Activated naive CD8-positive, alpha-beta T cell treated with anti-CD3 and anti-CD28 coated beads, Interleukin-2, amount 50 U/mL, for 24 hours (primary cell): ENCODE measurements at regions not wholly inside any gene's neighbourhood (a gene's known extent, or its start where the extent isn't known, plus 50 kb on each side); places are given as distances from the start of the nearest gene placed in this dataset.
"Not testable (repeated sequence)": the region's sequence is repeated elsewhere in the genome, so short reads cannot be mapped to it uniquely, and the experiment has no call there.

Experiments used
- ATAC-seq: fragments of 150-1000 bp; cut with Tn5 transposase; one replicate; pipeline ENCODE4 v1.10.0; 2021
- DNase-seq: peaks from one replicate; pipeline ENCODE4 v3.0.0; 2021
- H3K27ac Mint-ChIP-seq: one replicate; pipeline ENCODE4 v1.8.0; 2021; ENCODE audit warnings: mild to moderate bottlenecking, mixed read lengths
- H3K27me3 Mint-ChIP-seq: one replicate; pipeline ENCODE4 v1.8.0; 2021; ENCODE audit warnings: mixed read lengths
- H3K36me3 Mint-ChIP-seq: one replicate; pipeline ENCODE4 v1.8.0; 2021; ENCODE audit warnings: low read depth, mixed read lengths
- H3K4me1 Mint-ChIP-seq: one replicate; pipeline ENCODE4 v1.8.0; 2021; ENCODE audit warnings: mixed read lengths
- H3K4me3 Mint-ChIP-seq: one replicate; pipeline ENCODE4 v1.8.0; 2021; ENCODE audit warnings: mild to moderate bottlenecking, moderate library complexity, mixed read lengths
- H3K9me3 Mint-ChIP-seq: one replicate; pipeline ENCODE4 v1.8.0; 2021; ENCODE audit warnings: mixed read lengths

GRCh38 chr13:24931450-24932251 lies 164.3 kb upstream of the PABPC3 start:
- no peaks in the 10 kb centered on the region for H3K36me3 Mint-ChIP-seq
- no peak for ATAC-seq
- no peak overlapping the region for H3K27ac Mint-ChIP-seq
- no peak overlapping the region for H3K4me3 Mint-ChIP-seq
- peaks cover 3% of the 10 kb centered on the region for H3K4me1 Mint-ChIP-seq
- H3K27me3 Mint-ChIP-seq = peaks cover 43% of the 10 kb centered on the region
- no peak for DNase-seq
- no peaks in the 10 kb centered on the region for H3K9me3 Mint-ChIP-seq

GRCh38 chr13:24933106-24934023 lies 162.6 kb upstream of the PABPC3 start:
- H3K4me3 Mint-ChIP-seq, DNase-seq, H3K27ac Mint-ChIP-seq, H3K9me3 Mint-ChIP-seq, H3K4me1 Mint-ChIP-seq, H3K36me3 Mint-ChIP-seq: not testable (repeated sequence)
- ATAC-seq = peak; percentile 28
- H3K27me3 Mint-ChIP-seq = peaks cover 50% of the 10 kb centered on the region

- not testable (repeated sequence) for H3K27ac Mint-ChIP-seq, DNase-seq, H3K4me1 Mint-ChIP-seq, ATAC-seq, H3K9me3 Mint-ChIP-seq, H3K36me3 Mint-ChIP-seq, H3K4me3 Mint-ChIP-seq
- peaks cover 50% of the 10 kb centered on the region for H3K27me3 Mint-ChIP-seq
Measured at GRCh38 chr13:24934024-24934385, 161.9 kb upstream of the PABPC3 start.

- no peaks in the 10 kb centered on the region for H3K36me3 Mint-ChIP-seq
Measured at GRCh38 chr13:24938966-24939365, 157.0 kb upstream of the PABPC3 start.

DNA sequence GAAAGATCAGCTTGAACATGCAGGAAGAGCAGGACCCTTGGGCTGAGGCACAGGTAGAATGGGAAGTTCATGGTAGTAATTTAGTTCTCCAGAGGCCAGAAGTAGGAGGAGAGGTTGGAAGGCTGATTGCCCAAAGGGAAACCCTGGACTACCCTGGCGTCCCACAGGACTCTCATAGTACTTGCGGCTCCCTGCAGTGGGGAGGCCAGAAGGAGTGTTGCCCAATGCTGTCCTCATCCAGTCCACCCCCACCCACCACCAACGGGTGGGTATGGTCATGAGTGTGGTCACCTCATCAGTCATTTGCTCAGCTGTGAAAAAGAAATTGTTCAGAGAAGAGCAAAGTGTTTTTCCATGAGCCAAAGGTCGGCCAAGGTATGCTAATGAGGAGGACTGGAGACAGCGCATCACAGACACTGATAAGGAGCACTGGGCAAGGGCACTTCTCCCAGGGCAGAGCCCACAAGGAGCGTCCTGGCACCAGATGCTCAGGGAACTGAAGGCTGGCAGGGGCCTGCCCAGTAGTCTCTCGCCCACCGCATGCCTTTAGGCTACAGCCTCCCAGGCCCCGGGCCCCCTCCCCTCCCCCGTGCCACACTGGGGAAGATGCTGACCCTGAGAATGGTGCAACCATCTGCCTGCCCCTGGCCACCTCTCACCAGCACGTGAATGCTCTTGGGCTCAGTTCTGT lies 154.8 kb upstream of the PABPC3 start:
- H3K4me3 Mint-ChIP-seq, H3K4me1 Mint-ChIP-seq, H3K36me3 Mint-ChIP-seq: not testable (repeated sequence)

More at GRCh38 chr13:24938966-24939365, 157.0 kb upstream of the PABPC3 start:
- no peak for DNase-seq
- Mint-ChIP-seq H3K27ac (no peak overlapping the region), H3K4me3 (no peak overlapping the region), H3K4me1 (peaks cover 6% of the 10 kb centered on the region), H3K27me3 (peaks cover 16% of the 10 kb centered on the region), H3K9me3 (no peaks in the 10 kb centered on the region)
- no peak for ATAC-seq

DNA sequence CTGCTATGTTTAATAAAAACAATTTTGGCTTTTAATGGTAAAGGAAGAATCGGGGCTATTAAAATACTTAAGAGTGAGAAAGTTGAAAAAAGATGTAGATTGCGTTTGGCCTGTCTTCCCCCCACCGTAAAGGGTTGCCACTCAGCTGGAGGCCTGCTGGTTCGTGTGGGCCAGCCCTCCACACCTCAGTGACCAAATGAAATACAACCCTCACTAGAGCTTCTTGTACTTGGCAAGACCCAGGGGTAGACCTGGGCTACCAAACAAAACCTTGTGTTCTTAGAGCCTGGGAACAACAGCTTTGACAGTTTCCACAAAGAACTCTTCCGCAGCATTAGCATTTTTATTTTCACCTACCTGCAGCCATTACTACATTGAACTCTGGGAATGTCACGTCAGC lies 152.8 kb upstream of the PABPC3 start:
- Mint-ChIP-seq H3K9me3 (peaks cover 4% of the 10 kb centered on the region), H3K27ac (no peak overlapping the region), H3K4me1 (peaks cover 10% of the 10 kb centered on the region), H3K36me3 (peaks cover 3% of the 10 kb centered on the region), H3K27me3 (peaks cover 14% of the 10 kb centered on the region), H3K4me3 (no peak overlapping the region)
- no peak for DNase-seq
- ATAC-seq = no peak

More for the DNA sequence above, 154.8 kb upstream of the PABPC3 start:
- peaks cover 19% of the 10 kb centered on the region for H3K27me3 Mint-ChIP-seq
- H3K9me3 Mint-ChIP-seq, H3K27ac Mint-ChIP-seq, ATAC-seq, DNase-seq: not testable (repeated sequence)

GRCh38 chr13:24944073-24944472 lies 151.9 kb upstream of the PABPC3 start:
- H3K9me3 Mint-ChIP-seq, H3K27ac Mint-ChIP-seq, ATAC-seq, H3K4me3 Mint-ChIP-seq, H3K36me3 Mint-ChIP-seq, DNase-seq: not testable (repeated sequence)
- H3K27me3 Mint-ChIP-seq = peaks cover 14% of the 10 kb centered on the region
- peaks cover 18% of the 10 kb centered on the region for H3K4me1 Mint-ChIP-seq

GRCh38 chr13:24948977-24949376 lies 147.0 kb upstream of the PABPC3 start:
- Mint-ChIP-seq H3K27ac (peak overlapping the region; percentile 73), H3K4me1 (peaks cover 27% of the 10 kb centered on the region), H3K27me3 (peaks cover 20% of the 10 kb centered on the region)
- ATAC-seq, H3K4me3 Mint-ChIP-seq, H3K9me3 Mint-ChIP-seq, DNase-seq, H3K36me3 Mint-ChIP-seq: not testable (repeated sequence)

- peaks cover 27% of the 10 kb centered on the region for H3K4me1 Mint-ChIP-seq
- H3K4me3 Mint-ChIP-seq, DNase-seq, ATAC-seq, H3K9me3 Mint-ChIP-seq, H3K36me3 Mint-ChIP-seq, H3K27ac Mint-ChIP-seq: not testable (repeated sequence)
- H3K27me3 Mint-ChIP-seq = peaks cover 18% of the 10 kb centered on the region
Measured at GRCh38 chr13:24950611-24951010, 145.3 kb upstream of the PABPC3 start.

- H3K27ac Mint-ChIP-seq, H3K36me3 Mint-ChIP-seq, H3K9me3 Mint-ChIP-seq, H3K4me1 Mint-ChIP-seq, H3K27me3 Mint-ChIP-seq, ATAC-seq, DNase-seq, H3K4me3 Mint-ChIP-seq: not testable (repeated sequence)
Measured at GRCh38 chr13:24967970-24968369, 128.0 kb upstream of the PABPC3 start.

GRCh38 chr13:24968416-24968815 lies 127.5 kb upstream of the PABPC3 start:
- not testable (repeated sequence) for H3K4me3 Mint-ChIP-seq, DNase-seq, H3K36me3 Mint-ChIP-seq, H3K9me3 Mint-ChIP-seq, ATAC-seq, H3K27ac Mint-ChIP-seq, H3K4me1 Mint-ChIP-seq, H3K27me3 Mint-ChIP-seq

DNA sequence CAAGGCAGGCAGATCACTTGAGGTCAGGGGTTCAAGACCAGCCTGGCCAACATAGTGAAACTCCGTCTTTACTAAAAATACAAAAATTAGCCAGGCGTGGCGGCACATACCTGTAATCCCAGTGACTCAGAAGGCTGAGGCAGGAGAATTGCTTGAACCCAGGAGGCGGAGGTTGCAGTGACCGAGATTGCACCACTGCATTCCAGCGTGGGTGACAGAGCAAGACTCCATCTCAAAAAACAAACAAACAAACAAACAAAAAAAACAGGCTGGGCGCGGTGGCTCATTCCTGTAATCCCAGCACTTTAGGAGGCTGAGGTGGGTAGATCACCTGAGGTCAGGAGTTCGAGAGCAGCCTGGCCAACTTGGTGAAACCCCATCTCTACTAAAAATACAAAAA lies 122.8 kb upstream of the PABPC3 start:
- not testable (repeated sequence) for H3K27ac Mint-ChIP-seq, H3K9me3 Mint-ChIP-seq, H3K4me3 Mint-ChIP-seq, ATAC-seq, H3K4me1 Mint-ChIP-seq, H3K36me3 Mint-ChIP-seq, DNase-seq
- peaks cover 17% of the 10 kb centered on the region for H3K27me3 Mint-ChIP-seq

DNA sequence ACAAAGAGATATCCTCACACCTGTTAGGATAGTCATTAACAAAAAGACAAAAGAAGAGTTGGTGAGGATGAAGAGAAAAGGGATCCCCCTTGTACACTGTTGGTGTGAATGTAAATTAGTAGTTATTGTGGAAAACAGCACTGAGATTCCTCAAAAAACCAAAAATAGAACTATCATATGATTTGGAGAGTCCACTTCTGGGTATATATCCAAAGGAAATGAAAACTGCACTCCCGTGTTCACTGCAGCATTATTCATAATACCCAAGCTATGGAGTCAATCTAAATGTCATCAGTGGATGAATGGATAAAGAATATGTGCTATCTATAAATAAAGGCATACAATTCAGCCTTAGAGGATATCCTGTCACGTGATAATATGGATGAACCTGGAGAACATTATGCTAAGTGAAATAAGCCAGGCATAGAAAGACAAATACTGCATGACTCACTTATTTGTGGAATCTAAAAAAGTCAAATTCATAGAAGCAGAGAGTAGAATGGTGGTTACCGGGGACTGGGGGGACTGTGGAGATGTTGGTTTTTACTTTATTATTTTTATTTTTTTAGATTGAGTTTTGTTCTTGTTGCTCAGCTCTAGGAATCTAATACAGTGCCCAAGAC lies 114.6 kb upstream of the PABPC3 start:
- H3K36me3 Mint-ChIP-seq, H3K9me3 Mint-ChIP-seq, DNase-seq, H3K4me1 Mint-ChIP-seq, H3K4me3 Mint-ChIP-seq, ATAC-seq, H3K27ac Mint-ChIP-seq: not testable (repeated sequence)
- H3K27me3 Mint-ChIP-seq = peaks cover 33% of the 10 kb centered on the region

DNA sequence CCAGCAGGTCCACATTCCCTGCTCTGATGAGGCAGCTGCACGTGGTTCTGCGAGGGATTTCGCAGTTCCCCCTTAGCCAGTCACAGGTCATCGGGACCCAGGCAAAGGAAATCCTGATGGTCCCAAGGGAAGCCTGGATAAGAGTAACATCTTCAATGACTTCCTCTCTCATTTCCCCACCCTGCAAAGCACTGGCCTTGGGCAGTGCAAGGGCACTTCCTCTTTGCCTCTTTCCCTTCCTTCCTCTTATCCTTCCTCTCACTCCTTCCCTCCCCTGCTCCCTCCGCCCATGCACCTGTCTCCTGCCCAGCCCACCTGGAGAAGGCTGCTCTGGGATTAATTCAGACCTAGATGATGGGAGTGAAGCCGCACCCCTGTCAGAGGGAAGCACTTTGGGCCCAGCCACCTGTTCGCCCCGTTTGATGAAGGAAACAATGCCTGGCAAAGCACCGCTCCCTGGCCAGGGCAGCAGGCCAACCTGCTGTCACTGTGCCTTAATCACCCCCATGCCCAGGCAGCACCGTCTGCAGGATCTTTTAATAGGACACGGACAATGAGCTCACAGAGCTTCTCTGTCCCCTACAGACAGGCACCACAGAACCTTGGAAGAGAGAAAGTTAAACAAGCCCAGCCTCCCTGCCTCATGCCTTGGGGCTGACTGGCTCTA lies 113.5 kb upstream of the PABPC3 start:
- Mint-ChIP-seq H3K4me3 (no peak overlapping the region), H3K36me3 (no peaks in the 10 kb centered on the region), H3K27me3 (peaks cover 31% of the 10 kb centered on the region), H3K4me1 (no peaks in the 10 kb centered on the region), H3K9me3 (no peaks in the 10 kb centered on the region), H3K27ac (no peak overlapping the region)
- DNase-seq (no peak), ATAC-seq (no peak)
